Caco-2 (cell line): ENCODE measurements at regions not wholly inside any gene's neighbourhood (a gene's known extent, or its start where the extent isn't known, plus 50 kb on each side); places are given as distances from the start of the nearest gene placed in this dataset.
A peak's percentile ranks its signal among the peaks of the same experiment; 100 is the strongest.

Experiments used
- BruUV-seq: library from RNA; stranded (reverse); fragments of 400-500 nt; replicated peaks from 2 replicates; lab custom pipeline; 2021; lab: Mats Ljungman, UMichigan
- CTCF ChIA-PET: fragments of 300-600 bp; sonication (Branson Sonifier 250); formaldehyde crosslinking; loops from one replicate; lab custom pipeline; 2022; ENCODE audit warnings: antibody characterized with exemption; lab: Charles Lee
- POLR2A ChIA-PET: fragments of 300-600 bp; sonication (Branson Sonifier 250); formaldehyde crosslinking; loops from one replicate; lab custom pipeline; 2022; ENCODE audit warnings: antibody characterized with exemption; lab: Charles Lee
- DNase-seq, 2 experiments: peaks; one replicate each; pipeline versions ENCODE4 v3.0.0 to v3.0.0-alpha.2; 2020 to 2022
- H3K27me3 ChIP-seq: replicated peaks from 2 replicates; pipeline ENCODE4 v1.6.0; 2011; ENCODE audit warnings: low read length; ENCODE audit not compliant: control insufficient read depth, insufficient read depth
- H3K36me3 ChIP-seq: 2 replicates; pipeline ENCODE4 v1.5.1; 2011; ENCODE audit warnings: low read length; ENCODE audit not compliant: control insufficient read depth, insufficient read depth
- H3K4me1 ChIP-seq: fragments of 250-450 bp; sonication (Bioruptor Pico); 2 replicates; pipeline ENCODE4 v1.5.1; 2020; ENCODE audit warnings: mild to moderate bottlenecking
- H3K4me3 ChIP-seq: 2 replicates; pipeline ENCODE4 v1.5.1; 2011; ENCODE audit warnings: low read depth, mild to moderate bottlenecking, control low read depth, low read length
- H3K9me3 ChIP-seq: fragments of 250-450 bp; sonication (Bioruptor Pico); 2 replicates; pipeline ENCODE4 v1.5.1; 2020; ENCODE audit warnings: mild to moderate bottlenecking, moderate library complexity
- H3K27ac Mint-ChIP-seq: one replicate; pipeline ENCODE4 v1.8.0; 2022; ENCODE audit warnings: mixed read lengths; ENCODE audit not compliant: unreplicated experiment
- H3K27me3 Mint-ChIP-seq: one replicate; pipeline ENCODE4 v1.8.0; 2022; ENCODE audit warnings: mixed read lengths; ENCODE audit not compliant: insufficient read depth, unreplicated experiment
- H3K36me3 Mint-ChIP-seq: one replicate; pipeline ENCODE4 v1.8.0; 2022; ENCODE audit warnings: mild to moderate bottlenecking, mixed read lengths; ENCODE audit not compliant: insufficient read depth, unreplicated experiment
- H3K4me1 Mint-ChIP-seq: one replicate; pipeline ENCODE4 v1.8.0; 2022; ENCODE audit warnings: low read depth, mixed read lengths; ENCODE audit not compliant: unreplicated experiment
- H3K4me3 Mint-ChIP-seq: one replicate; pipeline ENCODE4 v1.8.0; 2022; ENCODE audit warnings: mild to moderate bottlenecking, moderate library complexity, mixed read lengths; ENCODE audit not compliant: unreplicated experiment
- H3K9me3 Mint-ChIP-seq: one replicate; pipeline ENCODE4 v1.8.0; 2022; ENCODE audit warnings: mixed read lengths; ENCODE audit not compliant: unreplicated experiment
- intact Hi-C: fragments of 100-400 bp; cut with micrococcal nuclease; formaldehyde crosslinking; loops from one replicate; pipeline ENCODE4 v1.10.0; 2022; ENCODE audit not compliant: unreplicated experiment
- TF ChIP-seq, protein P1 (sequence below), 2 experiments: fragments of 200-600 bp in 1 of 2; IDR thresholded peaks; 1 replicate in 1 of 2; 2 replicates in 1 of 2; pipeline versions ENCODE4 v1.5.1 to v1.8.0; 2011 to 2022; ENCODE audit warnings: antibody characterized with exemption in 1 of 2, control low read depth in 1 of 2, inconsistent platforms in 1 of 2, low read depth in 1 of 2, low read length in 1 of 2, mild to moderate bottlenecking in 1 of 2, moderate library complexity in 1 of 2; ENCODE audit not compliant: insufficient read depth in 1 of 2, severe bottlenecking in 1 of 2, unreplicated experiment in 1 of 2

GRCh38 chr5:42950116-42950455 lies 90.0 kb downstream of the ANXA2R start:
- ChIA-PET POLR2A (interaction anchor here (0.6 to 0.7 kb wide), 2 partner anchors 17 to 41 kb away, joined by 5 to 7 read pairs; no protein-coding TSS in a partner anchor), CTCF (interaction anchor here (0.6 kb wide), 1 partner anchor 42 kb away, joined by 4 read pairs; no protein-coding TSS in a partner anchor)
- intact Hi-C loops, result no loop called here
- peaks cover 12% of the 10 kb centered on the region for H3K36me3 Mint-ChIP-seq
- no peak overlapping the region for H3K4me3 ChIP-seq
- no TSS peak for BruUV-seq
- H3K27me3 ChIP-seq, result no peaks in the 10 kb centered on the region
- peak overlapping the region; percentile 68 for H3K4me3 Mint-ChIP-seq
- no peaks in the 10 kb centered on the region for H3K27me3 Mint-ChIP-seq
- H3K36me3 ChIP-seq, result no peaks in the 10 kb centered on the region
- DNase-seq, result no peak
- H3K4me1 ChIP-seq, result 0 out of 2 replicates have a peak, but pooled peaks cover 8% of the 10 kb centered on the region
- peaks cover 18% of the 10 kb centered on the region for H3K9me3 Mint-ChIP-seq
- peaks cover 41% of the 10 kb centered on the region for H3K9me3 ChIP-seq
- H3K4me1 Mint-ChIP-seq, result no peaks in the 10 kb centered on the region
- H3K27ac Mint-ChIP-seq, result peak overlapping the region; percentile 76
- TF ChIP-seq, protein P1, sequence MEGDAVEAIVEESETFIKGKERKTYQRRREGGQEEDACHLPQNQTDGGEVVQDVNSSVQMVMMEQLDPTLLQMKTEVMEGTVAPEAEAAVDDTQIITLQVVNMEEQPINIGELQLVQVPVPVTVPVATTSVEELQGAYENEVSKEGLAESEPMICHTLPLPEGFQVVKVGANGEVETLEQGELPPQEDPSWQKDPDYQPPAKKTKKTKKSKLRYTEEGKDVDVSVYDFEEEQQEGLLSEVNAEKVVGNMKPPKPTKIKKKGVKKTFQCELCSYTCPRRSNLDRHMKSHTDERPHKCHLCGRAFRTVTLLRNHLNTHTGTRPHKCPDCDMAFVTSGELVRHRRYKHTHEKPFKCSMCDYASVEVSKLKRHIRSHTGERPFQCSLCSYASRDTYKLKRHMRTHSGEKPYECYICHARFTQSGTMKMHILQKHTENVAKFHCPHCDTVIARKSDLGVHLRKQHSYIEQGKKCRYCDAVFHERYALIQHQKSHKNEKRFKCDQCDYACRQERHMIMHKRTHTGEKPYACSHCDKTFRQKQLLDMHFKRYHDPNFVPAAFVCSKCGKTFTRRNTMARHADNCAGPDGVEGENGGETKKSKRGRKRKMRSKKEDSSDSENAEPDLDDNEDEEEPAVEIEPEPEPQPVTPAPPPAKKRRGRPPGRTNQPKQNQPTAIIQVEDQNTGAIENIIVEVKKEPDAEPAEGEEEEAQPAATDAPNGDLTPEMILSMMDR (IDR thresholded peaks at IDR 0.05; ENCODE audit: insufficient read depth in 1 of 2, low read depth in 1 of 2, low read length in 1 of 2, severe bottlenecking in 1 of 2, unreplicated experiment in 1 of 2), result no peak

DNA sequence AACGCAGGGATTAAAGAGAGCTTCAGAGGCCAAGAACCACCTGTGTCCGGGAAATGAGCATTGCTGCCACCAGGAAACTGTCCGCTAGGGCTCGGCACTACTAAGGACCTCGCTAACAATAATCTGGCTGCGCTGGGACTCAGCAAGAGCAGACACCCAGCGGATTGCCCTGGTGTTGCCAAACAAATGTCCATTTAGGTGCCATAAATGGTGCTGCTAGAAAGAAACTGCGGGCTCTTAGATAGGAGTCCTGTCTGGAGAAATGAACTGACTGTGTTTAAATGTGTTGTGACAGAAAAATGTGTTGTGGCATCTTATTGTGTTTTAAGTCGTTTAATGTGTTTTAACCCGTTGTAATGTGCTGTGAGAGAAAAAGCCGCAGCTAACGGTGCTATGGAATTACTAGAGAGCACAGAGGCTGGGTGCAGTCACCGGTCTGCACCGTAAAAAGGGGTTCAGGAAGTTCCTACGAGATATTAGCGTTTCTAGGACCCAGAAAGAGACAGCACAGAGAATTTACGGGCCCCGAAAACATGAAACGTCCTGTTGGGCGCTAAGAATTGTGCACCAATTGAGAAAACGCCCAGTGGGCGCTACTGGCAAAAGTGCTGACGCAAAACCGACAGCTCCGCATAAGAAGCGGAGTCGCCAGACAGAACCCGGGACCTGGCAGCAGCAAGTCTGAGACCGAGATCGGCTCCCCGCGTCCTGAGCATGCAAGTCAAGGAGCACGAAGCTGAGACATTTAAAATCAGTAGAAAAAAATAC lies 90.6 kb downstream of the ANXA2R start:
- H3K27me3 Mint-ChIP-seq, result no peaks in the 10 kb centered on the region
- H3K9me3 Mint-ChIP-seq, result peaks cover 15% of the 10 kb centered on the region
- peaks cover 10% of the 10 kb centered on the region for H3K36me3 Mint-ChIP-seq
- TF ChIP-seq, protein P1 (IDR thresholded peaks at IDR 0.05; ENCODE audit: insufficient read depth in 1 of 2, low read depth in 1 of 2, low read length in 1 of 2, severe bottlenecking in 1 of 2, unreplicated experiment in 1 of 2), result no peak
- Histone ChIP-seq H3K4me3 (no peak overlapping the region), H3K27me3 (no peaks in the 10 kb centered on the region), H3K36me3 (no peaks in the 10 kb centered on the region), H3K4me1 (0 out of 2 replicates have a peak, but pooled peaks cover 8% of the 10 kb centered on the region), H3K9me3 (peaks cover 36% of the 10 kb centered on the region)
- no peak overlapping the region for H3K27ac Mint-ChIP-seq
- H3K4me3 Mint-ChIP-seq, result peak overlapping the region; percentile 68
- DNase-seq, result no peak
- intact Hi-C loops, result no loop called here
- no TSS peak for BruUV-seq
- H3K4me1 Mint-ChIP-seq, result no peaks in the 10 kb centered on the region
- POLR2A ChIA-PET, result interaction anchor here (0.7 kb wide), 1 partner anchor 40 kb away, joined by 5 read pairs; no protein-coding TSS in a partner anchor
- CTCF ChIA-PET, result interaction anchor here (0.6 kb wide), 1 partner anchor 41 kb away, joined by 4 read pairs; no protein-coding TSS in a partner anchor

- Histone ChIP-seq H3K27me3 (no peaks in the 10 kb centered on the region), H3K36me3 (no peaks in the 10 kb centered on the region), H3K4me1 (0 out of 2 replicates have a peak, but pooled peaks cover 8% of the 10 kb centered on the region), H3K4me3 (no peak overlapping the region), H3K9me3 (peaks cover 33% of the 10 kb centered on the region)
- DNase-seq, result no peak
- Mint-ChIP-seq H3K36me3 (peaks cover 6% of the 10 kb centered on the region), H3K4me1 (no peaks in the 10 kb centered on the region), H3K27ac (no peak overlapping the region), H3K4me3 (no peak overlapping the region), H3K27me3 (no peaks in the 10 kb centered on the region), H3K9me3 (peaks cover 15% of the 10 kb centered on the region)
- ChIA-PET POLR2A (no interaction called here), CTCF (no interaction called here)
- TF ChIP-seq, protein P1 (IDR thresholded peaks at IDR 0.05; ENCODE audit: insufficient read depth in 1 of 2, low read depth in 1 of 2, low read length in 1 of 2, severe bottlenecking in 1 of 2, unreplicated experiment in 1 of 2), result no peak
- no TSS peak for BruUV-seq
- intact Hi-C loops, result no loop called here
These were observed 91.2 kb downstream of the ANXA2R start for GRCh38 chr5:42948961-42949347.
